Naive thymus-derived CD4-positive, alpha-beta T cell (primary cell): ENCODE measurements at regions not wholly inside any gene's neighbourhood (a gene's known extent, or its start where the extent isn't known, plus 50 kb on each side); places are given as distances from the start of the nearest gene placed in this dataset.

ENCODE experiments used
- ATAC-seq: fragments of 150-1000 bp; cut with Tn5 transposase; 2 replicates; pipeline ENCODE4 v1.10.0; 2021; ENCODE audit warnings: mild to moderate bottlenecking, moderate library complexity
- CTCF ChIA-PET: fragments of 350-600 bp; sonication (Branson Sonifier 250); formaldehyde crosslinking; loops from one replicate; lab custom pipeline; 2021; ENCODE audit warnings: antibody characterized with exemption; lab: Charles Lee
- POLR2A ChIA-PET: fragments of 350-600 bp; sonication (Branson Sonifier 250); formaldehyde crosslinking; loops from one replicate; lab custom pipeline; 2021; ENCODE audit warnings: antibody characterized with exemption, inconsistent platforms; lab: Charles Lee
- DNase-seq, 9 donors: peaks; one replicate each; pipeline versions ENCODE4 v3.0.0 to v3.0.0-alpha.2; 2020 to 2022; ENCODE audit warnings: mixed read lengths in 1 of 9
- H3K27ac ChIP-seq: one replicate; pipeline ENCODE4 v1.7.0; 2013; ENCODE audit warnings: mild to moderate bottlenecking, low read depth, low read length, moderate library complexity
- H3K27me3 ChIP-seq, 2 donors: one replicate each; pipeline ENCODE4 v1.7.0; 2013; ENCODE audit warnings: low read length in 2 of 2, mild to moderate bottlenecking in 2 of 2, moderate library complexity in 2 of 2; ENCODE audit not compliant: control insufficient read depth in 2 of 2, insufficient read depth in 2 of 2
- H3K36me3 ChIP-seq, 3 experiments: 1 replicate in 2 of 3; 2 replicates in 1 of 3; pipeline ENCODE4 v1.7.0; 2013; ENCODE audit warnings: low read length in 3 of 3, mild to moderate bottlenecking in 3 of 3, moderate library complexity in 1 of 3; ENCODE audit not compliant: insufficient read depth in 3 of 3, control insufficient read depth in 2 of 3
- H3K4me1 ChIP-seq, 2 donors: one replicate each; pipeline ENCODE4 v1.7.0; 2013; ENCODE audit warnings: low read length in 2 of 2, mild to moderate bottlenecking in 2 of 2, moderate library complexity in 1 of 2; ENCODE audit not compliant: control insufficient read depth in 2 of 2, insufficient read depth in 2 of 2
- H3K4me3 ChIP-seq: 2 replicates; pipeline ENCODE4 v1.7.0; 2013; ENCODE audit warnings: mild to moderate bottlenecking, low read length
- H3K9me3 ChIP-seq, 3 experiments: 1 replicate in 2 of 3; 2 replicates in 1 of 3; pipeline ENCODE4 v1.7.0; 2013; ENCODE audit warnings: low read length in 3 of 3; ENCODE audit not compliant: control insufficient read depth in 2 of 3
- H3K27ac Mint-ChIP-seq, 9 donors: one replicate each; pipeline ENCODE4 v1.8.0; 2020 to 2022; ENCODE audit warnings: mixed read lengths in 9 of 9, mild to moderate bottlenecking in 8 of 9, moderate library complexity in 5 of 9, inconsistent platforms in 2 of 9
- H3K27me3 Mint-ChIP-seq, 5 donors: one replicate each; pipeline ENCODE4 v1.8.0; 2021 to 2022; ENCODE audit warnings: mixed read lengths in 5 of 5, mild to moderate bottlenecking in 1 of 5
- H3K36me3 Mint-ChIP-seq, 5 donors: one replicate each; pipeline ENCODE4 v1.8.0; 2020 to 2022; ENCODE audit warnings: mixed read lengths in 5 of 5, mild to moderate bottlenecking in 3 of 5, inconsistent platforms in 1 of 5
- H3K4me1 Mint-ChIP-seq, 7 donors: one replicate each; pipeline ENCODE4 v1.8.0; 2020 to 2022; ENCODE audit warnings: mixed read lengths in 7 of 7, mild to moderate bottlenecking in 3 of 7, inconsistent platforms in 1 of 7
- H3K4me3 Mint-ChIP-seq, 10 donors: one replicate each; pipeline ENCODE4 v1.8.0; 2020 to 2022; ENCODE audit warnings: mild to moderate bottlenecking in 10 of 10, mixed read lengths in 10 of 10, moderate library complexity in 6 of 10, inconsistent platforms in 2 of 10
- H3K9me3 Mint-ChIP-seq, 11 donors: one replicate each; pipeline ENCODE4 v1.8.0; 2020 to 2022; ENCODE audit warnings: mixed read lengths in 11 of 11, mild to moderate bottlenecking in 4 of 11, inconsistent platforms in 1 of 11, moderate library complexity in 1 of 11
- intact Hi-C, 2 donors: fragments of 100-400 bp; cut with micrococcal nuclease; formaldehyde crosslinking; loops; one replicate each; pipeline ENCODE4 v1.15.1; 2023

DNA sequence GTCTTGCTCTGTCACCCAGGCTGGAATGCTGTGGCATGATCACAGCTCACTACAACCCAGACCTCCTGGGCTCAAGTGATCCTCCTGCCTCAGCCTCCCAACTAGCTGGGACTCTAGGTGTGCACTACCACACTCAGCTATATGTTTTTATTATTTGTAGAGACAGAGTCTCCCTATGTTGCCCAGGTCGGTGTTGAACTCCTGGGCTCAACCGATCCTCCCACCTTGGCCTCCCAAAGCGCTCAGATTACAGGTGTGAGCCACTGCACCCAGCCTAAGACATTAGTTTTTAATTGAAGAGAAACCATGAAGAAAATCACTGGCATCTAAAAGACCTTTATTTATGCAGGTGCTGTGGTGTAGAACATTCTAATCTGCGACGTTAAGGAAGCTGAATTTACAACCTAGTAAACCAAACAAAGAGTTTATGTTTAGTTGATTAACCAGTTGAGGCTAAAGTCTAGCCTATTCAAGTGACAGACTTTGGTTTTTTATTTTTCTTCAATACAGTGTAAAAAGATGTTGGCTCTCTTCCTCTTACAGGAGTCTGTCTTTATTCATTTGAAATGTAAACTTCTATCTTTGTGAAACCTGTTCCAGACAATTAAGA is 52.5 kb upstream of the NBL1 start:
- ATAC-seq: no peak
- no peak overlapping the region for H3K4me3 ChIP-seq

DNA sequence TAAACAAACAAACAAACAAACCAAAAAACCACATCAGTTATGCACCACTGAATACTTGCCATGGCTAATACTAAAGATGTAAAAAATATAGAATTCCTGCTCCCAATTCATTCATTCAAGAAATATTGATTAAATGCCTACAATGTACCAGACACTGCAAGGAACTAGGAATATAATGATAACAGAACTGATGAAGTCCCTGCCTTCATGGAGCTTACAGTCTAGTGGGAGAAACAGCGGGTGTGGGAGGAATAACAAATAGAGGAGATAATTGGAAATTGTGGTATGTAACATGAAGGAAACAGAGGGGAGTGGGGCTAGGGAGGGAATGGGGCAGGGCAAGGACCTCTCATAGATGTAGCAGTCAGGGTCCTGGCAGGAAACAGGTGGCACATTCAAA is 58.6 kb upstream of the NBL1 start:
- Histone ChIP-seq H3K27me3 (no peaks in the 10 kb centered on the region), H3K9me3 (no peaks in the 10 kb centered on the region), H3K4me1 (no peaks in the 10 kb centered on the region), H3K36me3 (no peaks in the 10 kb centered on the region), H3K27ac (no peak overlapping the region), H3K4me3 (no peak overlapping the region)
- Mint-ChIP-seq H3K9me3 (no peaks in the 10 kb centered on the region), H3K27me3 (peaks cover 0 to 8% (median 0%) of the 10 kb centered on the region in 5 donors), H3K4me3 (no peak overlapping the region), H3K4me1 (peaks cover 3 to 15% (median 11%) of the 10 kb centered on the region in 7 donors), H3K36me3 (no peaks in the 10 kb centered on the region), H3K27ac (no peak overlapping the region)
- intact Hi-C loops: no loop called here
- ATAC-seq: no peak
- ChIA-PET POLR2A (no interaction called here), CTCF (interaction anchor here (5.5 kb wide), 1 partner anchor 146 kb away, joined by 53 read pairs; no protein-coding TSS in a partner anchor)
- no peak for DNase-seq

More for the DNA sequence above, 52.5 kb upstream of the NBL1 start:
- Mint-ChIP-seq H3K9me3 (peaks cover 0 to 6% (median 0%) of the 10 kb centered on the region in 11 donors), H3K4me3 (no peak overlapping the region), H3K36me3 (peaks cover 0 to under 1% (median 0%) of the 10 kb centered on the region in 5 donors), H3K27ac (no peak overlapping the region), H3K27me3 (peaks cover 0 to 26% (median 0%) of the 10 kb centered on the region in 5 donors), H3K4me1 (peaks cover 5 to 8% (median 7%) of the 10 kb centered on the region in 7 donors)
- Histone ChIP-seq H3K27ac (no peak overlapping the region), H3K4me1 (peaks cover 5 to 6% of the 10 kb centered on the region in 2 donors), H3K36me3 (no peaks in the 10 kb centered on the region), H3K27me3 (no peaks in the 10 kb centered on the region), H3K9me3 (no peaks in the 10 kb centered on the region)
- no peak for DNase-seq
- intact Hi-C loops: loop anchor here in 1 of 2 donors (10.0 kb wide), 1 partner anchor 687 kb away; the partner anchor contains the start of gene ALDH4A1
- ChIA-PET POLR2A (interaction anchor here (0.6 to 1.6 kb wide), 3 partner anchors 9 to 186 kb away, joined by 3 to 4 read pairs (median 3); no protein-coding TSS in a partner anchor), CTCF (interaction anchor here (1.0 kb wide), 1 partner anchor 9 kb away, joined by 3 read pairs; no protein-coding TSS in a partner anchor)

DNA sequence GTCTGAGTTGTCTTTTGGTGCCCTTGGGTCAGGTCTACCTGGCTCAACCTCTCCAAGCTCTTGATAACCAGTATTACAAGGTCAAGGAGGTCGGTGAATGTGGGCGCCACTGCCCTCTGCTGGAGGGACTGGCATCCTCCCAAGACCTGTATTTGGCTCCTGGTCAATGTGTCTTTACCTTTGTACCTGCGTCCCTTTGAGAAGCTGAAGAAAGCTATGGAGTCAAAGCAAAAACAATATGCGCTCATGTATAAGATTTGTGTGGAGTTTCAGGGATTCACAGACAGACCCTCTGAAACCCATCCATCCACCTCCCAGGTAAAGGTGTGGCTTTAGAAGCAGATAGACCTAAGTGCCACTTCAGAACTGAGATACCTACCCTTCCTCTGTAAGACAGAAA is 61.8 kb upstream of the NBL1 start:
- Mint-ChIP-seq H3K4me3 (no peak overlapping the region), H3K36me3 (no peaks in the 10 kb centered on the region), H3K4me1 (peaks cover 5 to 15% (median 12%) of the 10 kb centered on the region in 7 donors), H3K9me3 (no peaks in the 10 kb centered on the region), H3K27me3 (peaks cover 0 to 8% (median 0%) of the 10 kb centered on the region in 5 donors), H3K27ac (peak overlapping the region in 2 of 9 donors; percentile 15 to 76)
- Histone ChIP-seq H3K9me3 (no peaks in the 10 kb centered on the region), H3K4me3 (no peak overlapping the region), H3K4me1 (no peaks in the 10 kb centered on the region), H3K36me3 (no peaks in the 10 kb centered on the region), H3K27me3 (no peaks in the 10 kb centered on the region), H3K27ac (no peak overlapping the region)
- POLR2A ChIA-PET: interaction anchor here (1.1 to 1.7 kb wide), 4 partner anchors 14 to 140 kb away, joined by 3 to 8 read pairs (median 5); a partner anchor contains a TSS
- DNase-seq (peak; percentile 37 to 72 (median 59)), ATAC-seq (peak; percentile 94)
- intact Hi-C loops: loop anchor here (1.0 kb wide), 8 partner anchors 15 to 241 kb away; no protein-coding TSS in a partner anchor
- CTCF ChIA-PET: interaction anchor here (0.6 to 5.5 kb wide), 33 partner anchors 10 to 254 kb away, joined by 3 to 53 read pairs (median 4); a partner anchor contains a TSS

DNA sequence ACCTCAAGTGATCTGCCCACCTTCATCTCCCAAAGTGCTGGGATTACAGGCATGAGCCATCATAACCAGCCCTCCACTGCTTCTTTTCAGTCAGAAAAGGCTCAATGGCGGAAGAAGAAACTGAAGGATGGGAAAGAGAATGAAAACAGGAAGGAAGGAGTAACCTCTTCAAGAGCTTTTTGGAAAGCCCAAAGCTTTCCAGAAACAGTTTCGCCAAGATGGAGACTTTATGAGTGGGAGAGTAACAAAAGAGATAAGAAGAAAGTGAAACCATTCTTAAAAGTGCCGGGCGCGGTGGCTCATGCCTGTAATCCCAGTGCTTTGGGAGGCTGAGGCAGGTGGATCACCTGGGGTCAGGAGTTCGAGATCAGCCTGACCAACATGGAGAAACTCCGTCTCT is 62.7 kb upstream of the NBL1 start:
- no peaks in the 10 kb centered on the region for H3K9me3 ChIP-seq
- ChIA-PET CTCF (interaction anchor here (0.7 to 5.5 kb wide), 22 partner anchors 12 to 250 kb away, joined by 3 to 53 read pairs (median 4); a partner anchor contains a TSS), POLR2A (interaction anchor here (1.1 to 1.7 kb wide), 4 partner anchors 16 to 139 kb away, joined by 3 to 8 read pairs (median 4); no protein-coding TSS in a partner anchor)

DNA sequence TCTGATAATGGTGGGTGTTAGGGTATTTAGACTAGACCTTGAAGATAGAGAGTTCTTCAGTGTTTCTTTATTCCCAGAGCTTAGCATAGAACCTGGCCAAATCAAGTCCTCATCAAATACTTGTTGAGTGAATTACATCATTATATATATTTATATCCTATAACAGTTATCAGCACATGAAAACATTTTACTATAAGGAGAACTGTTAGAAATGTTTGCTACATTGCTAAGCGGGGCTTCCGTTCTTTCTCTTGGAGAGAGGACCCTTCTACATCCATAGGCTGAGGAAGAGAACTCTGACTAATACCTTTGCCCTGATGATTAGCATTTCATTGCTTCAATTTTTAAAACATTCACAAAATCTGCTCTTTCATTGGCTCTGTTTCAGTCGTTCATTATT is 66.5 kb upstream of the NBL1 start:
- ChIA-PET POLR2A (no interaction called here), CTCF (interaction anchor here (0.7 to 1.5 kb wide), 3 partner anchors 73 to 202 kb away, joined by 3 to 5 read pairs (median 3); no protein-coding TSS in a partner anchor)
- intact Hi-C loops: no loop called here
- H3K9me3 Mint-ChIP-seq: no peaks in the 10 kb centered on the region
- no peak overlapping the region for H3K4me3 ChIP-seq
- peaks cover 5 to 14% (median 12%) of the 10 kb centered on the region in 7 donors for H3K4me1 Mint-ChIP-seq
- no peak overlapping the region for H3K27ac Mint-ChIP-seq
- H3K36me3 Mint-ChIP-seq: no peaks in the 10 kb centered on the region
- DNase-seq (no peak), ATAC-seq (no peak)
- H3K27ac ChIP-seq: no peak overlapping the region
- H3K27me3 Mint-ChIP-seq: peaks cover 0 to 22% (median 0%) of the 10 kb centered on the region in 5 donors
- no peaks in the 10 kb centered on the region for H3K4me1 ChIP-seq
- no peak overlapping the region for H3K4me3 Mint-ChIP-seq
- no peaks in the 10 kb centered on the region for H3K27me3 ChIP-seq
- no peaks in the 10 kb centered on the region for H3K36me3 ChIP-seq
- no peaks in the 10 kb centered on the region for H3K9me3 ChIP-seq

More for the DNA sequence above, 62.7 kb upstream of the NBL1 start:
- Mint-ChIP-seq H3K4me3 (no peak overlapping the region), H3K27ac (peak overlapping the region in 1 of 9 donors; percentile 15), H3K4me1 (peaks cover 5 to 15% (median 12%) of the 10 kb centered on the region in 7 donors), H3K9me3 (no peaks in the 10 kb centered on the region), H3K36me3 (no peaks in the 10 kb centered on the region), H3K27me3 (peaks cover 0 to 11% (median 0%) of the 10 kb centered on the region in 5 donors)
- ATAC-seq (no peak), DNase-seq (no peak)
- Histone ChIP-seq H3K4me3 (no peak overlapping the region), H3K4me1 (no peaks in the 10 kb centered on the region), H3K27ac (no peak overlapping the region), H3K36me3 (no peaks in the 10 kb centered on the region), H3K27me3 (no peaks in the 10 kb centered on the region)
- intact Hi-C loops: no loop called here

DNA sequence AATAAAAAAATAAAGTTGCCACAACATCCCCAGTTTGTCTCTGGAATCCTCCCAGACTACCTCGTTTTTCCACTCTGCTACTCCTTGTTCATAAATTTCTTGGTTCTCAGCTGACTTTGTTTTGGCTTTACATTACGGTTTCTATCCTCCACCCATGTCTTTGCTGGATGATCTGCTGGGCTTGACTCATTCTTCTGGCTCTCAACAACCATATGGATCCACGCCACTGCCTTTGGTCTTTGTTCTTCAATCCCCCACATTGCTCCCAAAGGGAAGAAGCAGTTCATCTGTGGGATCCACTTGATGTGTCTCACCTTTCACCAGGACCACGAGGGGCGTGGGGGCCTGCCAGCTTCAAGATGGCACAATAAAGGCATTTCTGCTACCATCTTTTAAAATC is 67.1 kb upstream of the NBL1 start:
- Mint-ChIP-seq H3K27ac (peak overlapping the region in 2 of 9 donors; percentile 5 to 63), H3K36me3 (no peaks in the 10 kb centered on the region), H3K4me1 (peaks cover 3 to 12% (median 8%) of the 10 kb centered on the region in 7 donors), H3K4me3 (no peak overlapping the region), H3K9me3 (no peaks in the 10 kb centered on the region), H3K27me3 (peaks cover 0 to 26% (median 0%) of the 10 kb centered on the region in 5 donors)
- Histone ChIP-seq H3K4me1 (no peaks in the 10 kb centered on the region), H3K36me3 (no peaks in the 10 kb centered on the region), H3K4me3 (no peak overlapping the region), H3K9me3 (no peaks in the 10 kb centered on the region), H3K27ac (no peak overlapping the region), H3K27me3 (no peaks in the 10 kb centered on the region)
- no peak for ATAC-seq
- no peak for DNase-seq
- ChIA-PET CTCF (interaction anchor here (0.7 to 1.5 kb wide), 3 partner anchors 74 to 202 kb away, joined by 3 to 5 read pairs (median 3); no protein-coding TSS in a partner anchor), POLR2A (no interaction called here)
- intact Hi-C loops: no loop called here
